Hematopoietic multipotent progenitor cell treated with erythropoietin and hydrocortisone succinate and interleukin-3 and kit ligand, for 15 days (in vitro differentiated cells): ENCODE measurements at regions not wholly inside any gene's neighbourhood (a gene's known extent, or its start where the extent isn't known, plus 50 kb on each side); places are given as distances from the start of the nearest gene placed in this dataset.
A peak's percentile ranks its signal among the peaks of the same experiment; 100 is the strongest.
"Not testable (repeated sequence)": the region's sequence is repeated elsewhere in the genome, so short reads cannot be mapped to it uniquely, and the experiment has no call there.

ENCODE experiments used
- DNase-seq: peaks from one replicate; pipeline ENCODE4 v3.0.0-alpha.2; 2015; ENCODE audit warnings: low spot score

GRCh38 chr12:33514893-33515292 is 75.3 kb upstream of the SYT10 start:
- no peak for DNase-seq

DNA sequence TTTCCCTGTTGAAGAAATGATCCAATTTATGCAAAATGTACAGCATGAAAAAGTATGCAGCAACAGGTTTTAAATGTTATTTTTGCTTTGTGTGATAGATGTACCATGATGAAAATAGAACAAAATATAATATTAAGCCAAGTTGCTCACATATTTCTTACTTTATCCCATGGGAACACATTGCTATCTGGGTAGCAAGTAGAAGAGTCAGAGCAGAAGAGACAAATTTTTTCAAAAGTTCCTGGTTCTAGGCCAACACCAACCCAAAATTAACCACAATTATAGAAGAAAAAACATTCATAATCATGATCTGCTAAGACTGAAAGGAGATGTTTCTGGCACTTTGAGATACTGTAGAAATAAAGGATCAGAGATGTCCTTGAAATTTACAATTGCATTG is 79.9 kb upstream of the SYT10 start:
- no peak for DNase-seq

- not testable (repeated sequence) for DNase-seq
Observed at GRCh38 chr12:33520505-33521302, 81.1 kb upstream of the SYT10 start.

GRCh38 chr12:33529031-33529430 is 89.4 kb upstream of the SYT10 start:
- no peak for DNase-seq

- DNase-seq = no peak
Observed at GRCh38 chr12:33529810-33530209, 90.2 kb upstream of the SYT10 start.

GRCh38 chr12:33531261-33531660 is 91.6 kb upstream of the SYT10 start:
- no peak for DNase-seq

DNA sequence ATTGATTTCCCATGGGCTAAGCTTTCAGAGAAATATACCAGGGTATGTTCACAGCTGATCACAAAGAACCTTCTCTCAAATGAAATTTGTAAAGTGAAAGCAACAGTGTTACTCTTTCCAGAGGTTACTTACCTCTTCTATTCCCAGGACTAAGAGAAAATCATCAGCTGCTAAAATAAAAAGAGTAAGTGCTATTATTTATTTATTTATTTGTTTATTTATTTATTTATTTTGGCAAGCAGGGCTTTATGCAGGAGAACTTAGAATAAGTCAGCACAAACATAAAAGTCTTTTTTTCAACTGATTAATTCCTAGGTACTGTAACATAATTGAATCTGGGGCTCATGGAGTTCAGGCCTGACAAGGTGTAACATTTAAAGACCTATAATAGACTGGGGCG is 93.9 kb upstream of the SYT10 start:
- no peak for DNase-seq

GRCh38 chr12:33536431-33536830 is 96.8 kb upstream of the SYT10 start:
- DNase-seq = no peak

GRCh38 chr12:33546004-33546403 is 106.4 kb upstream of the SYT10 start:
- no peak for DNase-seq

GRCh38 chr12:33547084-33547483 is 107.5 kb upstream of the SYT10 start:
- DNase-seq = no peak

DNA sequence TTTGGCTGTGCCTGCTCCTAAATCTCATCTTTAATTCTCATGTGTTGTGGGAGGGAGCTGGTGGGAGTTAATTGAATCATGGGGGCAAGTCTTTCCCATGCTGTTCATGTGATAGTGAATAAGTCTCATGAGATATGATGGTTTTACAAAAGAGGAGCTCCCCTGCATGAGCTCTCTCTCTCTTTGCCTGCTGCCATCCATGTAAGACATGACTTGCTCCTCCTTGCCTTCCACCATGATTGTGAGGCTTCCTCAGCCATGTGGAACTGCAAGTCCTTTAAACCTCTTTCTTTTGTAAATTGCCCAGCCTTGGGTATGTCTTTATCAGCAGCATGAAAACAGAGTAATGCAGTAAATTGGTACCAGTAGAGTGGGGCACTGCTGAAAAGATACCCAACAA is 110.6 kb upstream of the SYT10 start:
- DNase-seq = not testable (repeated sequence)

- DNase-seq = no peak
Observed at GRCh38 chr12:33551006-33551405, 111.4 kb upstream of the SYT10 start.

GRCh38 chr12:33555128-33555527 is 115.5 kb upstream of the SYT10 start:
- DNase-seq = no peak

- DNase-seq = no peak
Observed at GRCh38 chr12:33560653-33561208, 121.1 kb upstream of the SYT10 start.

- DNase-seq = no peak
Observed at GRCh38 chr12:33562401-33562800, 122.8 kb upstream of the SYT10 start.

DNA sequence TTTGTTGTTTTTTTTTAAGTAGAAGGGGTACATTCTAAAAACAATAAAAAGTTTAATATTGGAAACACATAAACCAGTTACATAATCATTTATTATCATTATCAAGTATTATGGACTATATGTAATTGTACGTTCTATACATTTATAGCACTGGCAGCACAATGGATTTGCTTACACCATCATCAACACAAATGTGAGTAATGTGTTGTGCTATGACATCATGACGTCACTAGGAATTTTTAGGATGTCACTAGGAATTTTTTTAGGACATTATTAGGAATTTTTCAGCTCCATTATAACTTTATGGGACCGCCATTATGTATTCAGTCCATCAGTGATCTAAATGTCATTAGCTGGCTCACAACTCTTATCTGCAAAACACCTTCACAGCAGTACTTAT is 126.8 kb upstream of the SYT10 start:
- no peak for DNase-seq

- no peak for DNase-seq
Observed at GRCh38 chr12:33575346-33575745, 135.7 kb upstream of the SYT10 start.

DNA sequence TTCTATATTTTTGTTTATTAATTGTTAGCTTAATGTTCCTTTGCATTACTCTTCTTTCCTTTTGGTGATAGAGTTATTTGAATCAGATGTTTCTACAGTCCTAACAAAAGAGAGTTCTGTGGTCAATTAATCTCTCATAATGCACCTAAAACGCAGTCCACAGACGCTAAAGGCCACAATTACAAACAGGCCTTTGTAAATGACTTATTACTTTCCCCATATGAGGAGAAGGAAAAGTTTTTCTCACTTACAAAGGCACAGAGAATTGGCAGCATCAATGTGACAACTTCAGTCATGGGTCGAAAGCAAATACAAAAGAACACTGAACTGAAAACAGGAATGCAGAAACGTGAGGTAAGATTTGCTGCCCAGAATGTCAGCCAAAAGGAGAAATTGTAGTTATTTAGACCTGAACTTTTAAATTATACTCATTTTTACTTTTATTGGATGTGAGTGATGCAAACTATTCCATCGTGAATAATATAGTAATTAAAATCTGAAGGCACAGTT is 142.0 kb upstream of the SYT10 start:
- no peak for DNase-seq

GRCh38 chr12:33586576-33586975 is 147.0 kb upstream of the SYT10 start:
- DNase-seq = no peak

DNA sequence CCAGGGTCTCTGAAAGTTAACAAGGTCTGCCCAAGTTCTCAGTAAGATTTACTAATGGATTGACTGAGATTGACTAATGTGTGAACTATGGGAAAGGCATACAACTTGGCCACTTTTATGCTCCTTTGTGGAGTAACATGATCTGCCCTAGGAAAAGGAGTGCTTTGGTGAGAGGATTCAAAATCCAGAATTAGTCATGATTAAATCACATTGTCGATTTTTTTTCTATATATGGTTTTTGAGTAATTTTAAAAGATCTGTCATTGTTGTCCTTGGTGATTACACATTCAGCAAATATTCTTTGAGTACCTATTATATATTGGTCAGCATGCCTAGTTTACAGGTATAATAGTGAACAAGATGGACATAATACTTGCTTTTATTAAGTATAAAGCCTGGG is 147.7 kb upstream of the SYT10 start:
- no peak for DNase-seq

GRCh38 chr12:33587784-33588712 is 148.4 kb upstream of the SYT10 start:
- DNase-seq = peak; percentile 36

DNA sequence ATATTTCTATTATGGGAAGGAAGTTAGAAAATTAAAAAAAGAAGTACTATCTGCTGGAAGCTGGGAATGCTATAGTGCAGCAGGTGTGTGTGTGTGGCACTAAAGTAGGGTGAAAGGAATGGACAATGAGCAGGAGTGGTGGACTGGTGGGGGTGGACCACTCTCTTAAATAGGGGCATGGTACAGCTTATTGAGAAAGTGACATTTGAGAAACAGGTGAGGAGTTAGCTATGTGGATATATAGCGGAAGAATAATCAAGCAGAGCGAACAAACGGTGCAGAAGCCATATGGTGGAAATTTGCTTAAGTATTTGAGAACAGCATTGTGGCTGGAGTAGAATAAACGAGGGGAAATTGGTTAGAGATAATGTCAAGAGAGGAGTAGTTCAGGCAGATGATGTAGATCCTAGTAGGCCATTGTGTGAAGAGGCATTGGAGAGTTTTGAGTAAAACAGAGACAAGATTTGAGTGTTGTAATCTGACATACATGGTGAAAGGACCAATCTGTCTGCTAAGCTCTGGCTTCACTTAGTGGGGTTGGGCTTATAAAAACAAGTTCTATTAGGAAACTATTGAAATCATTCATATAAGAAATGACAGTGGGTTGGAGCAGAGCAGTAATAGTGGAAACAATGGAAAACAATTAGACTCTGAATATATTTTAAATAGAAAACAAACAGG is 149.2 kb upstream of the SYT10 start:
- no peak for DNase-seq
